NOMO-1 treated with DMSO at 0.1 percent for 48 hours (cell line): ENCODE measurements at regions not wholly inside any gene's neighbourhood (a gene's known extent, or its start where the extent isn't known, plus 50 kb on each side); places are given as distances from the start of the nearest gene placed in this dataset.

Source experiments
- DNase-seq: peaks from one replicate; lab custom pipeline; 2025; ENCODE audit not compliant: unreplicated experiment; lab: John Stamatoyannopoulos, UW

DNA sequence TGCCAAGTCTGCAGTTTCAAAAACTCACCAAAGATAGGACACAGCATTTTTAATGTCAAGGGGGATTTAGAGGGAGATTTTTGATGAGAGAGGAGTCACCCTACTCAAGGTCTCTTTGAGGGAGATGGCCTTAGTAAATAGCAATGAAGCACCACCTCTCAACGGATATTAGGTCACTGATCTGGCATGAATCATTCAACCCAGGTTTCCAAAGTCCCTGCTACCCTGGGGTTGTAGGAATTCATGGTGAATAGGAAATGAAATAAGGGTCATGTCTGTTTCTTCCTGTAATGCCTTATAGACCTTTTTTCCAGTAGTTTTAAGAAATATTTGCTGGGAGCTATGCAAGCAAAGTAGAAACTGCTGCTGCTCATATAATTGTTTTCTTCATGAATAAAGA, 2154.9 kb downstream of the LRRC4C start:
- DNase-seq: no peak

GRCh38 chr11:39294648-39295047, 2164.8 kb downstream of the LRRC4C start:
- DNase-seq: no peak

- no peak for DNase-seq
These were observed 2171.4 kb downstream of the LRRC4C start for GRCh38 chr11:39288011-39288410.

GRCh38 chr11:39268176-39268690, 2191.2 kb downstream of the LRRC4C start:
- no peak for DNase-seq

- DNase-seq: no peak
These were observed 2203.8 kb downstream of the LRRC4C start for GRCh38 chr11:39255648-39256047.

GRCh38 chr11:39249566-39250365, 2209.7 kb downstream of the LRRC4C start:
- no peak for DNase-seq

GRCh38 chr11:39247570-39248137, 2211.8 kb downstream of the LRRC4C start:
- DNase-seq: no peak

DNA sequence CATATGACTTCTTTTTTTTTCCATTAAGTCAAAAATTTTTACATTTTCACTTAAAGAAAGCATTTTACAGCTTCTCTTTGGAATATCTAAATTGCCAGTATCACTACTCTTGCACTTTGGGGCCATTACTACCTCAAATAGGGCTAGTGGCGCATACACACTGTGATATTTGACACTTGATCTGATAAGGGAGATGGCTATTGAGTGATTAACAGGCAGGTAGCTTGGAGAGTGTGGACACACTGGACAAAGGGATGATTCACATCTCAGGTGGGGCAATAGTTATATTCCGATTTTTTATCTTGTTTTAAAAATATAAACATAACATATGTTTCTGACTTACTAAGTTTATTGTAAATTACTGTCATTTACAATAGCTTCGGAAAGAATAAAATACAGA, 2219.9 kb downstream of the LRRC4C start:
- no peak for DNase-seq

GRCh38 chr11:39236916-39237315, 2222.5 kb downstream of the LRRC4C start:
- DNase-seq: no peak

GRCh38 chr11:39221550-39222138, 2237.8 kb downstream of the LRRC4C start:
- DNase-seq: no peak

DNA sequence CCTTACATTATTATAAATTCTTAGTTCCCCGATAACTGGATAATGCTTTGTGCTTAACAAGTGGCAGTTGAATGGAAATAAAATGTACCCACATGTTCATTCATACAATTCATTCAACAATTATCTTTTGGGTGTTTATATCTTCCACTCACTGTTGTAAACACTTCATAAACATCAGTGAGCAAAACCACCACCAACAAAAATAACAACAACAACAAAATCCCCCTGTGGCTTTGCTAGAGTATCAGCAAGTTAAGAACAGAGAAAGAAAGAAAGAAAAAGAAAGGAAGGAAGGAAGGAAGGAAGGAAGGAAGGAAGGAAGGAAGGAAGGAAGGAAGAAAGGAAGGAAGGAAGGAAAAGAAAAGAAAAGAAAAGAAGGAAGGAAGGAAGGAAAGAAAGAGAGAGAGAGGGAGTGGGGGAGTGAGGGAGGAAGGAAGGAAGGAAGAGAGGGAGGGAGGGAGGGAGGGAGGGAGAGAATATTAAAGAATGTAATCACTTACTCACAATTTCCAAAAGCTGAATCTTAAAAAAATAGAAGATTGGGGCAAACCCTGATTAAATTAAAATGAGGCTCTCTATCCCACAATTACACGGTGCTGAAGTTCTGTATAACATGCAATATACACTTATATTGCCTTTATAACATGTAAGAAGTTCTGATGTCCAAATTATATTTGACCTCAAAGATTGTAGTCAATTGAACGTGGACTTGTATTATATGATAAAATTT, 2238.8 kb downstream of the LRRC4C start:
- DNase-seq: no peak

GRCh38 chr11:39220069-39220468, 2239.4 kb downstream of the LRRC4C start:
- no peak for DNase-seq

DNA sequence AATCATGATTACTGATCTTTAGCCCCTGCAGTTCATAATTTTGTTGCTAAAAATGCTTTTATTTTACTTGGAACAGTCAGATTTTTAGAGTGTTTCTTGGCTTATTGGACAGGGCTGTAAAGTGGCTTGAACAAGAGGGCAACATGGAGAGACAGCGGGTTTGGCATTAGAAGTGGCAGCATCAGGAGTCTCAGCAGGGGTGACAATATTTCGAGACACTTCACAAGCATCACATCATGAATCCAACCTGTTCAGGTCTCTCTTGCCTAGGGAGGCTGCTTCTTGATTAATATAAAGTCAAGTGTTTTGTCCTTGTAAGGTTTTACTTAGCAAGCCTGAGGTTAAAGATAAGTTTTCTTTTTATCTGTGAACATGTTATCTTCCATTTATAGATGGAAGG, 2249.5 kb downstream of the LRRC4C start:
- no peak for DNase-seq

DNA sequence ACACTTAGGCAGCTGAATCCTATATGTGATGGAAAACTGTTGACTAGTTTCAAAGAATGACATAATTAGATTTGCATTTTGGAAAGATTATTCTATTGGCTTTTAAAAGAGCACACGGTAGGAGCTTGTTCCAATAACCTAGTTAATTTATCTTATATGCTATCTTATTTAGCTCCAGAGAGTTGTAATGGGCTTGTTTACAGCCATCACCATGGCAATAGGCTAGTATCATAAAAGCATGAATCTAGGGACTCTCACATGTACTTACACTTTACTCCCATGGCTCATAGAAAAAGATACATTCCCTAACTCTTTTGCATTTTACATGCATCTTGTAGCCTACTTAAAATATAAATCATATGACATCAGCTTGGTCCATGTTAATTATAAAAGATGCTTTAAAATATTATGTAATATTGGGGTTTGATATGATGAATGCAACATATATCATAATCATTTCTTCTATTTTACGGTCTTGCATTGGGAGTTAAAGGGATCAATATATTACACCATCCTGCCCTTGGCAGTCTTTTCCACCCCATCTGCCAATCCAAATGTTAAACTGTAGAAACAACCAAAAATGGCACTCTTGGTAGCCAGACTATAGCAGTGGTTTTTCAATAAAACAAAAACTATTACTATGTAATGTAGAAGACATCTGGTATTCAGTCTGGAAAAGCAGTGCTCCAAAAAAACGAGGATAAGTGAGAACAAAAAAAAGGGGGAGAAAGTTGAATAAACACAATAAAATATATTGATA, 2254.0 kb downstream of the LRRC4C start:
- no peak for DNase-seq

GRCh38 chr11:39192671-39193070, 2266.8 kb downstream of the LRRC4C start:
- DNase-seq: no peak

DNA sequence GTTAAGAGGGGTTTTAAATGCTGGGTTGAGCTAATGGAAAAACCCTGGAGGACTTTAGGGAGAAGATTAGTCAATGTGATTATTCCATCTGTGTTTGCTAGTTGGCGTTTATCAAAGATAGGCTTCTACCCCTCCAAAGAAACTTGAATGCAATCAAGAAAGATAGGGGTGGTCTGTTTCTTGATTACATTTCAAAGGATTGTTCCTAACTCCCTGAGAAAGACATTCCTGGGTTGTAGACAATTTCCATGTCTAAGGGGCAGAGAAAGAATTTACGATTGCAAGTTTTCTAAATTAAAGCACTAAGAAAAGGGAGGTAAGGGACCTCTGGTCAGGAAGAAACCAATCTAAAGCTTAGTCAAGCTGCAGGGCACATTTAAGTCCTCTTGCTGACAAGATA, 2268.7 kb downstream of the LRRC4C start:
- no peak for DNase-seq

DNA sequence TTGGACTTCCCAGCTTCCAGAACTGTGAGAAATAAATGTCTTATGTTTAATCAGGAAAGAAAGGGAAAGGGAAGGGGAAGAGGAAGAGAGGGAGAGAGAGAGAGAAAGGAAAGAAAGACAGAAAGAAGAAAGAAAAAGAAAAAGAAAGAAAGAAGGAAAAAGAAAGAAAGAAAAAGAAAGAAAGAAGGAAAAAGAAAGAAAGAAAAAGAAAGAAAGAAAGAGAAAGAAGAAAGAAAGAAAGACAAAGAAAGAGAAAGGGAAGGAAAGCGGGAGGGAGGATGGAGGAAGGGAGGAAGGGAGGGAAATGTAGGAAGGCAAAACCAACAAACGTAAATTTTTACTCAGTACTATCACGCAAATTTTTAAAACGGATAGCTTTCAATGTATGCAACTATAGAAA, 2281.8 kb downstream of the LRRC4C start:
- no peak for DNase-seq

DNA sequence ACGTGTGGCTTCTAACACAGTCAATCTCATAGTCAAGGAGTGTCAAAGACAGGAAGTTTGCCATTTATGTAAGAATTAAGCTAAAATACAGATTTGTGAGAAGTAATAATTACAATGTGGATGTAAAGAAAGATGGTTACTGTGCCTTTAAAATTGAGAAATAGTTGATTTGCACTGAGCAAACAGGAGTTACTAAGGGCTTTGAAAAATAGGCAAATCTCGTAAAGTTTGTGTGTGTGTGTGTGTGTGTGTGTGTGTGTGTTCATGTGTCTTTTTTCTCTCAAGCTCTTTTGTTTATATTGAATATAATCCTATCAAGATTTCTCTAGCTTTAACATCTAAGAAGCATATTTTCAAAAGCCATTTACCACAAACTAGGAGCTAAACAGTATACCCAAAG, 2284.5 kb downstream of the LRRC4C start:
- no peak for DNase-seq

GRCh38 chr11:39174196-39174595, 2285.3 kb downstream of the LRRC4C start:
- DNase-seq: no peak

GRCh38 chr11:39165021-39165420, 2294.4 kb downstream of the LRRC4C start:
- DNase-seq: no peak

DNA sequence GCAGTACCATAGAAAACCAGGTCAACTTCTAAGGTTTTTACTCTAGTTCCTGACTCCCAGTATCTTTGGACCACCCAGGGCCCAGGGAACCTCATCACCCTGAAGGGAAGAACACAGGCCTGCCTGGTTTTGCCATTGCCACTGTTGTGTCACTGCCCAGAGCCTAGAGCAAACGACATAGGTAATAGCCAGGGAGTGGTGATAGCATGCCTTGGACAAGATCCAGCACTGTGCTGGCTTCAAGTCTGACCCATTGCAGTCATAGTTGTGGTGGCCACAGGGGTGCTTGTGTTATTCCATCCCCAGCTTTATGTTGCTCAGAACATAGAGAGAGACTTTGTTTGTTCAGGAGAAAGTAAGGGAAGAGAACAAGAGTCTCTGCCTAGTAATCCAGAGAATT, 2310.2 kb downstream of the LRRC4C start:
- DNase-seq: no peak
